K562 (cell line): ENCODE measurements at regions not wholly inside any gene's neighbourhood (a gene's known extent, or its start where the extent isn't known, plus 50 kb on each side); places are given as distances from the start of the nearest gene placed in this dataset.
A peak's percentile ranks its signal among the peaks of the same experiment; 100 is the strongest.

Experiments used
- ATAC-seq: fragments of 200-7000 bp; cut with Tn5 transposase; 3 replicates; pipeline ENCODE4 v1.9.1; 2020; ENCODE audit warnings: moderate library complexity
- BruUV-seq: library from RNA; stranded (reverse); fragments of 400-500 nt; replicated peaks from 2 replicates; lab custom pipeline; 2021; lab: Mats Ljungman, UMichigan
- CTCF ChIA-PET: fragments of 300-600 bp; formaldehyde crosslinking; extraction: SDS; loops from one replicate; lab custom pipeline; 2021; ENCODE audit warnings: low intra/inter-chr PET ratio; lab: Yijun Ruan, JAX
- POLR2A ChIA-PET: fragments of 300-600, 350-650 bp; sonication (Branson Sonifier 250); formaldehyde crosslinking; extraction: SDS; loops from one replicate; lab custom pipeline; 2021; ENCODE audit warnings: antibody characterized with exemption, inconsistent platforms; lab: Yijun Ruan, JAX
- DNase-seq, 4 experiments: peaks; one replicate each; pipeline versions ENCODE4 v3.0.0 to v3.0.0-alpha.2; 2011 to 2018; ENCODE audit warnings: low spot score in 3 of 4, mixed read lengths in 3 of 4; ENCODE audit errors: extremely low read depth in 1 of 4
- FAIRE-seq: peaks from 2 replicates; lab custom pipeline; 2011; peaks lifted over from hg19 to GRCh38; lab: Jason Lieb, UNC
- H2AFZ ChIP-seq: 2 replicates; pipeline ENCODE4 v1.6.0; 2011; ENCODE audit warnings: low read depth, low read length, control low read depth, inconsistent platforms
- H3K27ac ChIP-seq: fragments of 200-600 bp; 3 replicates; pipeline ENCODE4 v1.8.0; 2011; ENCODE audit warnings: low read depth, mild to moderate bottlenecking, control low read depth, inconsistent platforms, low read length, moderate library complexity, mixed read lengths; ENCODE audit errors: extremely low read depth
- H3K27me3 ChIP-seq, 2 experiments: fragments of 300-600 bp in 1 of 2; 2 replicates in 1 of 2; 3 replicates in 1 of 2; pipeline versions ENCODE4 v1.6.0 to v1.8.0; 2011; ENCODE audit warnings: inconsistent platforms in 2 of 2, low read length in 2 of 2, mild to moderate bottlenecking in 1 of 2, mixed read lengths in 1 of 2, moderate library complexity in 1 of 2; ENCODE audit not compliant: control insufficient read depth in 2 of 2, insufficient read depth in 2 of 2
- H3K36me3 ChIP-seq: fragments of 300-600 bp; 3 replicates; pipeline ENCODE4 v1.8.0; 2011; ENCODE audit warnings: mild to moderate bottlenecking, low read length, inconsistent platforms; ENCODE audit not compliant: control insufficient read depth, insufficient read depth
- H3K4me1 ChIP-seq, 2 experiments: fragments of 200-600 bp in 1 of 2; replicated peaks in 1 of 2; 2 replicates in 1 of 2; 3 replicates in 1 of 2; pipeline versions ENCODE4 v1.5.1 to v1.8.0; 2011; ENCODE audit warnings: inconsistent platforms in 2 of 2, low read length in 2 of 2, mild to moderate bottlenecking in 1 of 2, mixed read lengths in 1 of 2, moderate library complexity in 1 of 2; ENCODE audit not compliant: control insufficient read depth in 2 of 2, insufficient read depth in 2 of 2
- H3K4me2 ChIP-seq: 2 replicates; pipeline ENCODE4 v1.6.1; 2011; ENCODE audit warnings: low read length, control low read depth, inconsistent platforms, mixed read lengths; ENCODE audit not compliant: insufficient read depth
- H3K4me3 ChIP-seq: fragments of 200-600 bp; sonication (generic), shearing (Covaris generic); 2 replicates; pipeline ENCODE4 v1.5.1; 2016; ENCODE audit warnings: control low read depth, inconsistent platforms
- H3K79me2 ChIP-seq: fragments of 200-600 bp; 3 replicates; pipeline ENCODE4 v1.8.0; 2011; ENCODE audit warnings: low read length, inconsistent platforms; ENCODE audit not compliant: control insufficient read depth, insufficient read depth
- H3K9ac ChIP-seq, 2 experiments: 2 replicates each; pipeline versions ENCODE4 v1.6.0 to v1.6.1; 2011; ENCODE audit warnings: low read depth in 2 of 2, low read length in 2 of 2, control low read depth in 1 of 2, inconsistent platforms in 1 of 2, mild to moderate bottlenecking in 1 of 2, mixed read lengths in 1 of 2; ENCODE audit not compliant: insufficient read depth in 1 of 2
- H3K9me1 ChIP-seq: one replicate; pipeline ENCODE4 v1.6.0; 2011; ENCODE audit warnings: inconsistent platforms, mild to moderate bottlenecking, low read length, moderate library complexity; ENCODE audit not compliant: control insufficient read depth, insufficient read depth
- H3K9me3 ChIP-seq: replicated peaks from 2 replicates; pipeline ENCODE4 v1.5.1; 2011; ENCODE audit warnings: low read depth, low read length, inconsistent platforms; ENCODE audit not compliant: control insufficient read depth, insufficient read depth
- H4K20me1 ChIP-seq: replicated peaks from 2 replicates; pipeline ENCODE4 v1.6.1; 2011; ENCODE audit warnings: low read length, inconsistent platforms, mixed read lengths; ENCODE audit not compliant: control insufficient read depth, insufficient read depth
- ASH1L ChIP-seq: fragments of 450-650 bp; IDR thresholded peaks from 2 replicates; pipeline ENCODE4 v1.6.1; 2018; ENCODE audit warnings: borderline replicate concordance, mild to moderate bottlenecking, low read depth; ENCODE audit not compliant: partially characterized antibody
- CTCF ChIP-seq, 3 experiments: IDR thresholded peaks in 2 of 3; conservative IDR thresholded peaks in 1 of 3; 2 replicates each; pipeline ENCODE4 v1.5.1; 2011 to 2012; ENCODE audit warnings: low read length in 3 of 3, mild to moderate bottlenecking in 3 of 3, control low read depth in 2 of 3, improper control_type of control experiment in 1 of 3, inconsistent platforms in 1 of 3, low read depth in 1 of 3, mixed read lengths in 1 of 3, moderate library complexity in 1 of 3; ENCODE audit not compliant: insufficient read depth in 2 of 3
- ETV1 ChIP-seq: fragments of 450-650 bp; conservative IDR thresholded peaks from 2 replicates; pipeline ENCODE4 v1.6.1; 2016; ENCODE audit warnings: missing genetic modification characterization, control low read depth, low read depth, missing compliant biosample characterization
- FUS ChIP-seq: fragments of 200-400 bp; formaldehyde crosslinking; optimal IDR thresholded peaks from 2 replicates; pipeline ENCODE3; 2017; ENCODE audit warnings: low read depth, low read length
- HMG20A ChIP-seq: fragments of 450-650 bp; formaldehyde crosslinking; conservative IDR thresholded peaks from 2 replicates; pipeline ENCODE4 v1.4.0; 2020; ENCODE audit warnings: mild to moderate bottlenecking, mixed read lengths
- MEIS2 ChIP-seq: fragments of 450-650 bp; IDR thresholded peaks from 2 replicates; pipeline ENCODE4 v1.6.1; 2014; ENCODE audit warnings: mild to moderate bottlenecking; ENCODE audit not compliant: partially characterized antibody
- NEUROD1 ChIP-seq: fragments of 150-350 bp; IDR thresholded peaks from 2 replicates; pipeline ENCODE4 v1.6.1; 2014; ENCODE audit warnings: borderline replicate concordance, low read length, low read depth; ENCODE audit not compliant: partially characterized antibody
- POLR2B ChIP-seq: fragments of 450-650 bp; IDR thresholded peaks from 2 replicates; pipeline ENCODE4 v1.6.1; 2018; ENCODE audit warnings: low read depth; ENCODE audit not compliant: partially characterized antibody
- RAD21 ChIP-seq, 2 experiments: fragments of 250-450 bp in 1 of 2; fragments of 450-650 bp in 1 of 2; sonication (Bioruptor Pico) in 1 of 2; formaldehyde crosslinking in 1 of 2; IDR thresholded peaks in 1 of 2; conservative IDR thresholded peaks in 1 of 2; 2 replicates each; pipeline versions ENCODE4 v1.4.0 to v1.8.0; 2020 to 2022; ENCODE audit warnings: mild to moderate bottlenecking in 2 of 2, moderate library complexity in 1 of 2
- RBM25 ChIP-seq: fragments of 200-400 bp; formaldehyde crosslinking; IDR thresholded peaks from 2 replicates; pipeline ENCODE4 v1.6.1; 2018; ENCODE audit warnings: low read length, low read depth, moderate library complexity; ENCODE audit not compliant: severe bottlenecking
- RERE ChIP-seq: sonication (generic); formaldehyde crosslinking; IDR thresholded peaks from 2 replicates; pipeline ENCODE4 v1.8.0; 2023; ENCODE audit warnings: missing genetic modification reagents, mild to moderate bottlenecking, borderline replicate concordance
- ZFP36 ChIP-seq: fragments of 150-350 bp; IDR thresholded peaks from 2 replicates; pipeline ENCODE4 v1.6.1; 2018; ENCODE audit warnings: low read length, low read depth; ENCODE audit not compliant: partially characterized antibody
- WGBS: fragments of 100-300 bp; shearing (Covaris generic); methylation state at CpG from one replicate; pipeline ENCODE4 v1.1.6; 2016; ENCODE audit warnings: low coverage, mixed read lengths; ENCODE audit not compliant: insufficient coverage; ENCODE audit errors: missing lambda C conversion rate; 5-methylcytosine and 5-hydroxymethylcytosine counted together
- in situ Hi-C: fragments of 300-500 bp; cut with MboI; formaldehyde crosslinking; loops from 4 replicates; pipeline ENCODE4 v1.15.0; 2018; ENCODE audit warnings: inconsistent platforms, mixed read lengths
- intact Hi-C: fragments of 100-400 bp; cut with micrococcal nuclease; formaldehyde crosslinking; loops from 2 replicates; pipeline ENCODE4 v1.14.2; 2022

- ChIA-PET CTCF (no interaction called here), POLR2A (interaction anchor here (0.7 kb wide), 1 partner anchor 44 kb away, joined by 4 read pairs; no protein-coding TSS in a partner anchor)
- H3K9me1 ChIP-seq: no peaks in the 10 kb centered on the region
- no peaks in the 10 kb centered on the region for H3K36me3 ChIP-seq
- FAIRE-seq: no peak
- H3K27ac ChIP-seq: no peak overlapping the region
- H3K9ac ChIP-seq: no peak overlapping the region
- no peak for ATAC-seq
- peak overlapping the region; percentile 16; the same call in 1 of the 2 replicates for H2AFZ ChIP-seq
- H3K9me3 ChIP-seq: no peaks in the 10 kb centered on the region
- no peaks in the 10 kb centered on the region for H4K20me1 ChIP-seq
- no peak for DNase-seq
- H3K4me2 ChIP-seq: no peak overlapping the region
- no peak overlapping the region for H3K4me3 ChIP-seq
- no TSS peak for BruUV-seq
- no peaks in the 10 kb centered on the region; a peak in 1 of 5 replicates for H3K4me1 ChIP-seq
- H3K79me2 ChIP-seq: no peaks in the 10 kb centered on the region
- WGBS: 53% methylated on average over 11 of the region's 11 CpGs
- no peaks in the 10 kb centered on the region for H3K27me3 ChIP-seq
- in situ Hi-C loops (no loop called here), intact Hi-C loops (loop anchor here (10.0 kb wide), 1 partner anchor 158 kb away; no protein-coding TSS in a partner anchor)
- peak in 1 of 2 experiments; percentile 13; a peak in 2 of 4 replicates for TF ChIP-seq RAD21 (CRISPR knock-in tag; conservative IDR thresholded peaks at IDR 0.05 in 1 of 2, IDR thresholded peaks at IDR 0.05 in 1 of 2)
- peak; percentile 87 for TF ChIP-seq RBM25
- no peak for TF ChIP-seq ASH1L
- no peak for TF ChIP-seq POLR2B
- TF ChIP-seq FUS: no peak
- TF ChIP-seq ETV1 (tag): no peak
- peak in 1 of 3 experiments; percentile 9; a peak in 1 of 6 replicates for TF ChIP-seq CTCF (IDR thresholded peaks at IDR 0.05 in 2 of 3, conservative IDR thresholded peaks at IDR 0.05 in 1 of 3; ENCODE audit: insufficient read depth in 2 of 3, low read depth in 1 of 3, low read length in 3 of 3)
- peak; percentile 62 for TF ChIP-seq ZFP36
- TF ChIP-seq MEIS2: peak; percentile 60
- TF ChIP-seq RERE (CRISPR knock-in tag): no peak
- TF ChIP-seq NEUROD1: no peak
- TF ChIP-seq HMG20A: no peak
These were observed 326.1 kb upstream of the MAF start for GRCh38 chr16:79926451-79927205.
